ENCODE measurements at regions not wholly inside any gene's neighbourhood (a gene's known extent, or its start where the extent isn't known, plus 50 kb on each side); places are given as distances from the start of the nearest gene placed in this dataset.

GRCh38 chr15:31435261-31435911, 108.8 kb downstream of the KLF13 start:
- peak overlapping the region; percentile 65 for H2AFZ ChIP-seq (ENCODE audit: insufficient read depth, low read depth, low read length, poor library complexity, severe bottlenecking)
- Mint-ChIP-seq H3K27me3 (no peaks in the 10 kb centered on the region), H3K4me3 (peak overlapping the region; percentile 85), H3K27ac (peak overlapping the region; percentile 91), H3K9me3 (ENCODE audit: insufficient read depth) (no peaks in the 10 kb centered on the region), H3K4me1 (peaks cover 60% of the 10 kb centered on the region)
- no peaks in the 10 kb centered on the region for H4K20me1 ChIP-seq (ENCODE audit: control insufficient read depth, insufficient read depth, low read length, poor library complexity, severe bottlenecking)
- no peaks in the 10 kb centered on the region for H3K27me3 ChIP-seq (replicated peaks in 1 of 4; ENCODE audit: control extremely low read depth in 1 of 4, control insufficient read depth in 3 of 4, insufficient read depth in 4 of 4, low read length in 3 of 4)
- ATAC-seq (ENCODE audit: low read depth) = peak; percentile 76
- peak overlapping the region; percentile 21 to 67 (median 41) for H3K4me3 ChIP-seq (ENCODE audit: control extremely low read depth in 1 of 5, extremely low read depth in 1 of 5, insufficient read depth in 1 of 5, low read depth in 2 of 5, low read length in 4 of 5)
- POLR2A ChIA-PET = interaction anchor here (0.5 to 3.1 kb wide), 11 partner anchors 24 to 220 kb away, joined by 3 to 24 read pairs (median 8); partner anchors contain the start of gene KLF13
- peak; percentile 87 for DNase-seq
- H3K9ac ChIP-seq (ENCODE audit: low read length) = peak overlapping the region; percentile 66
- WGBS (ENCODE audit: insufficient coverage) = 0% methylated on average over 12 of the region's 15 CpGs
- intact Hi-C loops (cut with micrococcal nuclease) = loop anchor here (1.0 to 5.0 kb wide), 10 partner anchors 24 to 443 kb away; partner anchors contain the start of genes KLF13 and MTMR10
- CTCF ChIA-PET = interaction anchor here (0.6 to 11.0 kb wide), 64 partner anchors 8 to 418 kb away, joined by 3 to 326 read pairs (median 4); partner anchors contain the start of gene KLF13
- no peaks in the 10 kb centered on the region for H3K79me2 ChIP-seq (ENCODE audit: control insufficient read depth, insufficient read depth, low read length)
- no peaks in the 10 kb centered on the region for H3K9me3 ChIP-seq (ENCODE audit: control extremely low read depth in 1 of 3, control insufficient read depth in 2 of 3, insufficient read depth in 1 of 3, low read length in 2 of 3)
- peak overlapping the region; percentile 52 to 86 for H3K27ac ChIP-seq (ENCODE audit: low read length in 2 of 2)
- peak overlapping the region; percentile 87 for H3K4me2 ChIP-seq (replicated peaks; ENCODE audit: low read depth, low read length, poor library complexity, severe bottlenecking)
- H3K36me3 ChIP-seq (replicated peaks in 1 of 2; ENCODE audit: control extremely low read depth in 1 of 2, control insufficient read depth in 1 of 2, extremely low read depth in 1 of 2, insufficient read depth in 2 of 2, low read length in 1 of 2) = no peaks in the 10 kb centered on the region
- TF ChIP-seq EZH2 (IDR thresholded peaks at IDR 0.05; ENCODE audit: borderline replicate concordance, insufficient read depth, low read depth, low read length, poor library complexity, severe bottlenecking) = no peak
- peak; percentile 71 for TF ChIP-seq CTCF (IDR thresholded peaks at IDR 0.05)
- H3K4me1 ChIP-seq (ENCODE audit: control insufficient read depth in 2 of 2, insufficient read depth in 2 of 2, low read length in 2 of 2) = peaks cover 48 to 52% of the 10 kb centered on the region in 2 donors

All from B cell (primary cell).